ENCODE measurements at regions not wholly inside any gene's neighbourhood (a gene's known extent, or its start where the extent isn't known, plus 50 kb on each side); places are given as distances from the start of the nearest gene placed in this dataset.

- no peak overlapping the region for H2AFZ ChIP-seq (ENCODE audit: low read depth)
- H3K79me2 ChIP-seq (ENCODE audit: insufficient read depth, low read depth) = no peaks in the 10 kb centered on the region
- no peaks in the 10 kb centered on the region for H3K4me1 ChIP-seq (ENCODE audit: low read depth, poor library complexity, severe bottlenecking)
- no peaks in the 10 kb centered on the region for H3K27me3 ChIP-seq (ENCODE audit: insufficient read depth, low read depth)
- no peaks in the 10 kb centered on the region for H3K36me3 ChIP-seq (ENCODE audit: insufficient read depth)
- no peak overlapping the region for H3K4me2 ChIP-seq
- no peak overlapping the region for H3K4me3 ChIP-seq (IDR thresholded peaks at IDR 0.05; ENCODE audit: insufficient read depth, low read depth, low read length)
- no peak overlapping the region for H3K9ac ChIP-seq
- H3K27ac ChIP-seq = no peak overlapping the region
- H4K20me1 ChIP-seq (ENCODE audit: insufficient read depth) = no peaks in the 10 kb centered on the region
- TF ChIP-seq CTCF (conservative IDR thresholded peaks at IDR 0.05; ENCODE audit: low read depth, low read length) = no peak
Observed at GRCh38 chr12:65721541-65722190, 102.6 kb upstream of the HMGA2 start.

- H4K20me1 ChIP-seq (ENCODE audit: insufficient read depth) = no peaks in the 10 kb centered on the region
- H2AFZ ChIP-seq (ENCODE audit: low read depth) = no peak overlapping the region
- H3K4me3 ChIP-seq (IDR thresholded peaks at IDR 0.05; ENCODE audit: insufficient read depth, low read depth, low read length) = no peak overlapping the region
- H3K4me2 ChIP-seq = no peak overlapping the region
- no peak overlapping the region for H3K9ac ChIP-seq
- H3K79me2 ChIP-seq (ENCODE audit: insufficient read depth, low read depth) = no peaks in the 10 kb centered on the region
- H3K27ac ChIP-seq = no peak overlapping the region
- no peaks in the 10 kb centered on the region for H3K36me3 ChIP-seq (ENCODE audit: insufficient read depth)
- H3K4me1 ChIP-seq (ENCODE audit: low read depth, poor library complexity, severe bottlenecking) = no peaks in the 10 kb centered on the region
- no peaks in the 10 kb centered on the region for H3K27me3 ChIP-seq (ENCODE audit: insufficient read depth, low read depth)
- no peak for TF ChIP-seq CTCF (conservative IDR thresholded peaks at IDR 0.05; ENCODE audit: low read depth, low read length)
Observed at GRCh38 chr12:65725376-65725775, 98.9 kb upstream of the HMGA2 start.

GRCh38 chr12:65728455-65728847, 95.8 kb upstream of the HMGA2 start:
- H3K36me3 ChIP-seq (ENCODE audit: insufficient read depth) = no peaks in the 10 kb centered on the region
- TF ChIP-seq CTCF (conservative IDR thresholded peaks at IDR 0.05; ENCODE audit: low read depth, low read length) = no peak
- no peak overlapping the region for H3K27ac ChIP-seq
- H3K4me2 ChIP-seq = no peak overlapping the region
- H2AFZ ChIP-seq (ENCODE audit: low read depth) = no peak overlapping the region
- H4K20me1 ChIP-seq (ENCODE audit: insufficient read depth) = no peaks in the 10 kb centered on the region
- H3K4me1 ChIP-seq (ENCODE audit: low read depth, poor library complexity, severe bottlenecking) = no peaks in the 10 kb centered on the region
- H3K79me2 ChIP-seq (ENCODE audit: insufficient read depth, low read depth) = no peaks in the 10 kb centered on the region
- H3K9ac ChIP-seq = no peak overlapping the region
- H3K4me3 ChIP-seq (IDR thresholded peaks at IDR 0.05; ENCODE audit: insufficient read depth, low read depth, low read length) = no peak overlapping the region
- no peaks in the 10 kb centered on the region for H3K27me3 ChIP-seq (ENCODE audit: insufficient read depth, low read depth)

- no peaks in the 10 kb centered on the region for H3K79me2 ChIP-seq (ENCODE audit: insufficient read depth, low read depth)
- H3K4me1 ChIP-seq (ENCODE audit: low read depth, poor library complexity, severe bottlenecking) = no peaks in the 10 kb centered on the region
- H3K4me2 ChIP-seq = no peak overlapping the region
- TF ChIP-seq CTCF (conservative IDR thresholded peaks at IDR 0.05; ENCODE audit: low read depth, low read length) = no peak
- H3K4me3 ChIP-seq (IDR thresholded peaks at IDR 0.05; ENCODE audit: insufficient read depth, low read depth, low read length) = no peak overlapping the region
- no peak overlapping the region for H2AFZ ChIP-seq (ENCODE audit: low read depth)
- no peaks in the 10 kb centered on the region for H4K20me1 ChIP-seq (ENCODE audit: insufficient read depth)
- no peak overlapping the region for H3K27ac ChIP-seq
- no peaks in the 10 kb centered on the region for H3K27me3 ChIP-seq (ENCODE audit: insufficient read depth, low read depth)
- no peaks in the 10 kb centered on the region for H3K36me3 ChIP-seq (ENCODE audit: insufficient read depth)
- H3K9ac ChIP-seq = no peak overlapping the region
Observed at GRCh38 chr12:65728848-65729793, 95.2 kb upstream of the HMGA2 start.

All from KMS-11 (cell line).